ENCODE measurements at regions not wholly inside any gene's neighbourhood (a gene's known extent, or its start where the extent isn't known, plus 50 kb on each side); places are given as distances from the start of the nearest gene placed in this dataset.

DNA sequence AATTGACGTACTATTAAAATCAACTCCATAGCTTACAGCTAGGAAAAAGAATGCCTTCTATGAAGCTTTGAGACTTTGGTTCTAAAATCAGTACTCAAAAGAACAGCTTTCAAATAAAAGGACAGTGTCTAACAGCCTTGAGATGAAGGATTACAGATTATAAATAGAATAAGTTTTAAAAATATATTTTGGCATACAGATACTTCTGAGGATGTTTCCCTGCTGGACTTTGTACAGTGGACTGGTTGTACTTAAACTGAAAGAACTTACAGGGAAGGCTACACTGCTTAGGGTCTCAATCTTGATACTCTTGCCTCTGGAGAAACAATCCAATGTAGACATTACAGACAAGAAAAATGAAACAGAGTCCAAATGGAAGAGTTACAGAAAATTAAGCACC is 452.7 kb downstream of the CETN3 start:
- Histone ChIP-seq H3K27ac (peak overlapping the region; percentile 27 to 28), H3K4me3 (peak overlapping the region; percentile 12)
- no peak for DNase-seq (ENCODE audit: low spot score)
- TF ChIP-seq, protein P1, sequence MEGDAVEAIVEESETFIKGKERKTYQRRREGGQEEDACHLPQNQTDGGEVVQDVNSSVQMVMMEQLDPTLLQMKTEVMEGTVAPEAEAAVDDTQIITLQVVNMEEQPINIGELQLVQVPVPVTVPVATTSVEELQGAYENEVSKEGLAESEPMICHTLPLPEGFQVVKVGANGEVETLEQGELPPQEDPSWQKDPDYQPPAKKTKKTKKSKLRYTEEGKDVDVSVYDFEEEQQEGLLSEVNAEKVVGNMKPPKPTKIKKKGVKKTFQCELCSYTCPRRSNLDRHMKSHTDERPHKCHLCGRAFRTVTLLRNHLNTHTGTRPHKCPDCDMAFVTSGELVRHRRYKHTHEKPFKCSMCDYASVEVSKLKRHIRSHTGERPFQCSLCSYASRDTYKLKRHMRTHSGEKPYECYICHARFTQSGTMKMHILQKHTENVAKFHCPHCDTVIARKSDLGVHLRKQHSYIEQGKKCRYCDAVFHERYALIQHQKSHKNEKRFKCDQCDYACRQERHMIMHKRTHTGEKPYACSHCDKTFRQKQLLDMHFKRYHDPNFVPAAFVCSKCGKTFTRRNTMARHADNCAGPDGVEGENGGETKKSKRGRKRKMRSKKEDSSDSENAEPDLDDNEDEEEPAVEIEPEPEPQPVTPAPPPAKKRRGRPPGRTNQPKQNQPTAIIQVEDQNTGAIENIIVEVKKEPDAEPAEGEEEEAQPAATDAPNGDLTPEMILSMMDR (IDR thresholded peaks at IDR 0.05) = no peak

DNA sequence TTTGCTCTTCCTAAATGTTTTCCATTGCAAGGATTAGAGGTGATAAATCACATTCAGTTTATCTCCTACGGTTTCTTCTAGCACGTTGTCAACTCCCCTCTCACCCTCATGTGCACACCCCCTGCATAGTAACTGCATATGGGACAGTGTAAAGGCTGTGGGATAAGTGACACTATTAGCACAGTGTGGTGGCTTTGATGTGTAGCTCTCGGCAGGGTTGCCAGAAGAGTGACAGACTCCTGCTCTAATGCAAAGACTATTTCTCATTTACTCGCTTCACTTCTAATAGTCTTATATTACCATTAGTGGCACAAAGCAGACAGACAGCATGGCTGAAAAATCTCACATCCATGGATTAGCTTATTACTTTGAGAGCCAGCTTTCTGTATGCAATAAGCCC is 454.6 kb downstream of the CETN3 start:
- no peak overlapping the region for H3K27ac ChIP-seq
- TF ChIP-seq, protein P1 (IDR thresholded peaks at IDR 0.05) = no peak
- DNase-seq (ENCODE audit: low spot score) = no peak
- no peak overlapping the region for H3K4me3 ChIP-seq

DNA sequence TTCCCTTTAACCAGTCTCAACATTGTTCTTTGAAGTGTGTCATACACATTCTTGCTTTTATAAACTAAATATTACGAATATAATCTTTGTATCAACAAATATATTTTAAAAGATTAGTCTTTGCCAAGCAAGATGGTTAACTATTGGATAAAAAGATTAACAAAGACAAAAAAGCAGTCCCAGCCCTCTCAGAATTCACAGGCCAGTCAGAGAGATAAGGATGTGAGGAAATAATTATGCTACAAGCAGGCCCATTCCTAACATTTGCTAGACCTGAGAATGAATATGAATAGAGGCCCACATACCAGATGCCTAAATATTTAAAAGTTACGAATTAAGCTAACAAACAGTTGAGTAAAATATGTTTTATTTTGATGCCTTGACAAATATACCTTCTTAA is 457.7 kb downstream of the CETN3 start:
- no peak for DNase-seq (ENCODE audit: low spot score)
- H3K27ac ChIP-seq = no peak overlapping the region

GRCh38 chr5:89950234-89950633 is 459.3 kb downstream of the CETN3 start:
- no peak overlapping the region for H3K4me3 ChIP-seq
- TF ChIP-seq, protein P1 (IDR thresholded peaks at IDR 0.05) = no peak
- H3K27ac ChIP-seq = no peak overlapping the region
- no peak for DNase-seq (ENCODE audit: low spot score)

More for the DNA sequence above, 457.7 kb downstream of the CETN3 start:
- no peak overlapping the region for H3K4me3 ChIP-seq
- TF ChIP-seq, protein P1 (IDR thresholded peaks at IDR 0.05) = no peak

DNA sequence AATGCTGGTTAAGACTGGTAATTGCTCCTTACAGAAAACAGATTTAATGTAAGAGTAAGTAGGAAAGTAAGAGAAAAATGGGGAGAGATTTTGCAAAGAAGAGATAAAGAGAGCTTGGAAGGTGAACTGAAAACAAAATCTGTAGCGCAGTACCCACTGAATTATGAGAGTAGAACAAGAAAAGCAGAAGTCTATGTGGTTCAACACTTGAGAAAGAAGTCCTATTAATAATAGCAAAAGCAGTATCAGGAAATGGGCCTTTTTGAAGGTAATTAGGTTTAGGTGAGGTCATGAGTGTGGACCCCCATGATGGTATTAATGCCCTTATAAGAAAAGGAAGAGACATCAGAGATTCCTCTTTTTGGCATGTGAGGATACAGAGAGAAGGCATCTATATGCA is 460.6 kb downstream of the CETN3 start:
- Histone ChIP-seq H3K4me3 (no peak overlapping the region), H3K27ac (no peak overlapping the region)
- DNase-seq (ENCODE audit: low spot score) = no peak
- TF ChIP-seq, protein P1 (IDR thresholded peaks at IDR 0.05) = no peak

GRCh38 chr5:89946916-89947315 is 462.6 kb downstream of the CETN3 start:
- no peak overlapping the region for H3K4me3 ChIP-seq
- peak overlapping the region in 1 of 2 donors; percentile 11 for H3K27ac ChIP-seq
- TF ChIP-seq, protein P1 (IDR thresholded peaks at IDR 0.05) = no peak
- no peak for DNase-seq (ENCODE audit: low spot score)

GRCh38 chr5:89946508-89946907 is 463.0 kb downstream of the CETN3 start:
- no peak overlapping the region for H3K4me3 ChIP-seq
- H3K27ac ChIP-seq = peak overlapping the region in 1 of 2 donors; percentile 11
- TF ChIP-seq, protein P1 (IDR thresholded peaks at IDR 0.05) = no peak
- DNase-seq (ENCODE audit: low spot score) = no peak
